ENCODE measurements at regions not wholly inside any gene's neighbourhood (a gene's known extent, or its start where the extent isn't known, plus 50 kb on each side); places are given as distances from the start of the nearest gene placed in this dataset.

DNA sequence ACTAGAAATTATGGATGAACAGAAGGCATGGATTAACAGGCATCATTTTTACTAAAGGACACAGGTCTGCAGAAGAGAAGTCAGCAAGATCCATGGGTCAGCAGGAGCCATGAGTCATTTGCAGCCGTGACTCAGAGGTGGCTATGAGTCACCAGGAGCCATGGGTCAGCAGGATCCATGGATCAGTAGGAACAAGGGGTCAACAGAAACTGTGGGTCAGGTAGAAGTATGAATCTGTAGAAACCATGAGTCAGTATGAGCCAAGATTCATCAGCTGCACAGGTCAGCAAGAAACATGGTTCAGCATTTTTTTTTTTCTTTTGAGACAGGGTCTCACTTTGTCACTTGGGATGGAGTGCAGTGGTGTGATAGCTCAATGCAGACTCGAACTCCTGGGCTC, 58.2 kb upstream of the HS3ST4 start:
- H3K27ac ChIP-seq (ENCODE audit: low read depth, low read length): no peak overlapping the region
- no peak overlapping the region for H3K9ac ChIP-seq (ENCODE audit: low read length)
- BruUV-seq (replicated peaks): no TSS peak
- no peaks in the 10 kb centered on the region for H3K27me3 ChIP-seq (ENCODE audit: insufficient read depth, low read length)
- intact Hi-C loops (cut with micrococcal nuclease): no loop called here
- H3K79me2 ChIP-seq (ENCODE audit: insufficient read depth, low read length): no peaks in the 10 kb centered on the region
- DNase-seq (ENCODE audit: low read depth, low spot score) (peak; percentile 51), ATAC-seq (peak; percentile 87)
- H3K36me3 ChIP-seq (ENCODE audit: control insufficient read depth in 1 of 2, insufficient read depth in 2 of 2, low read length in 2 of 2): no peaks in the 10 kb centered on the region
- H3K4me3 ChIP-seq (replicated peaks in 1 of 2; ENCODE audit: low read depth in 1 of 2, low read length in 2 of 2): no peak overlapping the region
- TF ChIP-seq SRF (IDR thresholded peaks at IDR 0.05; ENCODE audit: low read depth) (peak; percentile 72), RAD21 (IDR thresholded peaks at IDR 0.05; ENCODE audit: low read depth) (no peak), SP1 (IDR thresholded peaks at IDR 0.05; ENCODE audit: low read depth) (peak; percentile 51), SIN3A (IDR thresholded peaks at IDR 0.05; ENCODE audit: low read depth) (0 out of 2 replicates have a peak, but pooled peaks have one; percentile 28), CBX3 (IDR thresholded peaks at IDR 0.05; ENCODE audit: low read depth) (peak; percentile 53; the same call in 1 of the 2 replicates), YY1 (IDR thresholded peaks at IDR 0.05; ENCODE audit: extremely low read depth, insufficient replicate concordance, low read depth, low read length) (no peak), POLR2A (IDR thresholded peaks at IDR 0.05; ENCODE audit: borderline replicate concordance, extremely low read depth, insufficient read depth, insufficient read length) (no peak), ELF1 (IDR thresholded peaks at IDR 0.05; ENCODE audit: borderline replicate concordance, low read depth) (no peak), MAX (IDR thresholded peaks at IDR 0.05) (no peak), TCF7L2 (IDR thresholded peaks at IDR 0.05; ENCODE audit: borderline replicate concordance, extremely low read depth, insufficient read depth, insufficient read length) (no peak), ZNF274 (IDR thresholded peaks at IDR 0.05; ENCODE audit: low read depth, low read length) (no peak), CEBPB (IDR thresholded peaks at IDR 0.05; ENCODE audit: low read depth) (0 out of 2 replicates have a peak, but pooled peaks have one; percentile 17), ATF3 (IDR thresholded peaks at IDR 0.05) (peak; percentile 74; the same call in 1 of the 2 replicates), FOSL1 (IDR thresholded peaks at IDR 0.05; ENCODE audit: low read depth) (peak; percentile 96), JUND (IDR thresholded peaks at IDR 0.05) (peak; percentile 95), EZH2 (IDR thresholded peaks at IDR 0.05) (no peak), EZH2phosphoT487 (IDR thresholded peaks at IDR 0.05; ENCODE audit: borderline replicate concordance) (no peak), EGR1 (IDR thresholded peaks at IDR 0.05; ENCODE audit: low read depth) (no peak), POLR2AphosphoS5 (IDR thresholded peaks at IDR 0.05; ENCODE audit: low read depth, low read length) (no peak)
- TF ChIP-seq, protein P1, sequence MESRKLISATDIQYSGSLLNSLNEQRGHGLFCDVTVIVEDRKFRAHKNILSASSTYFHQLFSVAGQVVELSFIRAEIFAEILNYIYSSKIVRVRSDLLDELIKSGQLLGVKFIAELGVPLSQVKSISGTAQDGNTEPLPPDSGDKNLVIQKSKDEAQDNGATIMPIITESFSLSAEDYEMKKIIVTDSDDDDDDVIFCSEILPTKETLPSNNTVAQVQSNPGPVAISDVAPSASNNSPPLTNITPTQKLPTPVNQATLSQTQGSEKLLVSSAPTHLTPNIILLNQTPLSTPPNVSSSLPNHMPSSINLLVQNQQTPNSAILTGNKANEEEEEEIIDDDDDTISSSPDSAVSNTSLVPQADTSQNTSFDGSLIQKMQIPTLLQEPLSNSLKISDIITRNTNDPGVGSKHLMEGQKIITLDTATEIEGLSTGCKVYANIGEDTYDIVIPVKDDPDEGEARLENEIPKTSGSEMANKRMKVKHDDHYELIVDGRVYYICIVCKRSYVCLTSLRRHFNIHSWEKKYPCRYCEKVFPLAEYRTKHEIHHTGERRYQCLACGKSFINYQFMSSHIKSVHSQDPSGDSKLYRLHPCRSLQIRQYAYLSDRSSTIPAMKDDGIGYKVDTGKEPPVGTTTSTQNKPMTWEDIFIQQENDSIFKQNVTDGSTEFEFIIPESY (IDR thresholded peaks at IDR 0.05; ENCODE audit: extremely low read depth, insufficient replicate concordance, low read length): no peak
- TF ChIP-seq, protein P2, sequence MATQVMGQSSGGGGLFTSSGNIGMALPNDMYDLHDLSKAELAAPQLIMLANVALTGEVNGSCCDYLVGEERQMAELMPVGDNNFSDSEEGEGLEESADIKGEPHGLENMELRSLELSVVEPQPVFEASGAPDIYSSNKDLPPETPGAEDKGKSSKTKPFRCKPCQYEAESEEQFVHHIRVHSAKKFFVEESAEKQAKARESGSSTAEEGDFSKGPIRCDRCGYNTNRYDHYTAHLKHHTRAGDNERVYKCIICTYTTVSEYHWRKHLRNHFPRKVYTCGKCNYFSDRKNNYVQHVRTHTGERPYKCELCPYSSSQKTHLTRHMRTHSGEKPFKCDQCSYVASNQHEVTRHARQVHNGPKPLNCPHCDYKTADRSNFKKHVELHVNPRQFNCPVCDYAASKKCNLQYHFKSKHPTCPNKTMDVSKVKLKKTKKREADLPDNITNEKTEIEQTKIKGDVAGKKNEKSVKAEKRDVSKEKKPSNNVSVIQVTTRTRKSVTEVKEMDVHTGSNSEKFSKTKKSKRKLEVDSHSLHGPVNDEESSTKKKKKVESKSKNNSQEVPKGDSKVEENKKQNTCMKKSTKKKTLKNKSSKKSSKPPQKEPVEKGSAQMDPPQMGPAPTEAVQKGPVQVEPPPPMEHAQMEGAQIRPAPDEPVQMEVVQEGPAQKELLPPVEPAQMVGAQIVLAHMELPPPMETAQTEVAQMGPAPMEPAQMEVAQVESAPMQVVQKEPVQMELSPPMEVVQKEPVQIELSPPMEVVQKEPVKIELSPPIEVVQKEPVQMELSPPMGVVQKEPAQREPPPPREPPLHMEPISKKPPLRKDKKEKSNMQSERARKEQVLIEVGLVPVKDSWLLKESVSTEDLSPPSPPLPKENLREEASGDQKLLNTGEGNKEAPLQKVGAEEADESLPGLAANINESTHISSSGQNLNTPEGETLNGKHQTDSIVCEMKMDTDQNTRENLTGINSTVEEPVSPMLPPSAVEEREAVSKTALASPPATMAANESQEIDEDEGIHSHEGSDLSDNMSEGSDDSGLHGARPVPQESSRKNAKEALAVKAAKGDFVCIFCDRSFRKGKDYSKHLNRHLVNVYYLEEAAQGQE (IDR thresholded peaks at IDR 0.05; ENCODE audit: low read depth): no peak
- TF ChIP-seq, protein P3, sequence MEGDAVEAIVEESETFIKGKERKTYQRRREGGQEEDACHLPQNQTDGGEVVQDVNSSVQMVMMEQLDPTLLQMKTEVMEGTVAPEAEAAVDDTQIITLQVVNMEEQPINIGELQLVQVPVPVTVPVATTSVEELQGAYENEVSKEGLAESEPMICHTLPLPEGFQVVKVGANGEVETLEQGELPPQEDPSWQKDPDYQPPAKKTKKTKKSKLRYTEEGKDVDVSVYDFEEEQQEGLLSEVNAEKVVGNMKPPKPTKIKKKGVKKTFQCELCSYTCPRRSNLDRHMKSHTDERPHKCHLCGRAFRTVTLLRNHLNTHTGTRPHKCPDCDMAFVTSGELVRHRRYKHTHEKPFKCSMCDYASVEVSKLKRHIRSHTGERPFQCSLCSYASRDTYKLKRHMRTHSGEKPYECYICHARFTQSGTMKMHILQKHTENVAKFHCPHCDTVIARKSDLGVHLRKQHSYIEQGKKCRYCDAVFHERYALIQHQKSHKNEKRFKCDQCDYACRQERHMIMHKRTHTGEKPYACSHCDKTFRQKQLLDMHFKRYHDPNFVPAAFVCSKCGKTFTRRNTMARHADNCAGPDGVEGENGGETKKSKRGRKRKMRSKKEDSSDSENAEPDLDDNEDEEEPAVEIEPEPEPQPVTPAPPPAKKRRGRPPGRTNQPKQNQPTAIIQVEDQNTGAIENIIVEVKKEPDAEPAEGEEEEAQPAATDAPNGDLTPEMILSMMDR (IDR thresholded peaks at IDR 0.05 in 2 of 3, conservative IDR thresholded peaks at IDR 0.05 in 1 of 3; ENCODE audit: borderline replicate concordance in 1 of 3, insufficient read depth in 1 of 3, low read depth in 2 of 3, low read length in 2 of 3): no peak
- CTCF ChIA-PET: no interaction called here
- RAD21 ChIA-PET (ENCODE audit: low non-redundant PET in 1 of 2, low total read pairs in 2 of 2, uncharacterized antibody in 2 of 2, unreplicated experiment in 2 of 2): no interaction called here
- peak overlapping the region; percentile 48 for H3K4me2 ChIP-seq (ENCODE audit: low read length)
- no peaks in the 10 kb centered on the region for H3K9me2 ChIP-seq (ENCODE audit: insufficient read depth)
- no peak overlapping the region for H2AFZ ChIP-seq (ENCODE audit: low read depth, low read length, poor library complexity, severe bottlenecking)
- POLR2A ChIA-PET: no interaction called here
- peaks cover 0 to 3% of the 10 kb centered on the region in 2 experiments; a peak in 1 of 4 replicates for H3K9me3 ChIP-seq (ENCODE audit: control insufficient read depth in 1 of 2, insufficient read depth in 1 of 2, low read depth in 1 of 2, low read length in 2 of 2)
- no peaks in the 10 kb centered on the region for H4K20me1 ChIP-seq (ENCODE audit: insufficient read depth)
- H3K4me1 ChIP-seq (ENCODE audit: control insufficient read depth in 1 of 2, insufficient read depth in 2 of 2, low read length in 2 of 2): peaks cover 4 to 15% of the 10 kb centered on the region in 2 experiments

All from HCT116 (cell line).